HG02763 (cell line): ENCODE measurements at regions not wholly inside any gene's neighbourhood (a gene's known extent, or its start where the extent isn't known, plus 50 kb on each side); places are given as distances from the start of the nearest gene placed in this dataset.
"Not testable (repeated sequence)": the region's sequence is repeated elsewhere in the genome, so short reads cannot be mapped to it uniquely, and the experiment has no call there.

ENCODE experiments used
- ATAC-seq: cut with Tn5 transposase; IDR thresholded peaks from one replicate; pipeline ENCODE4 v1.9.1; 2021; ENCODE audit warnings: mild to moderate bottlenecking, moderate library complexity; ENCODE audit not compliant: unreplicated experiment

GRCh38 chr3:135629701-135630408 is 335.7 kb upstream of the PPP2R3A start:
- ATAC-seq, result no peak

- no peak for ATAC-seq
Observed at GRCh38 chr3:135632556-135633065, 332.9 kb upstream of the PPP2R3A start.

DNA sequence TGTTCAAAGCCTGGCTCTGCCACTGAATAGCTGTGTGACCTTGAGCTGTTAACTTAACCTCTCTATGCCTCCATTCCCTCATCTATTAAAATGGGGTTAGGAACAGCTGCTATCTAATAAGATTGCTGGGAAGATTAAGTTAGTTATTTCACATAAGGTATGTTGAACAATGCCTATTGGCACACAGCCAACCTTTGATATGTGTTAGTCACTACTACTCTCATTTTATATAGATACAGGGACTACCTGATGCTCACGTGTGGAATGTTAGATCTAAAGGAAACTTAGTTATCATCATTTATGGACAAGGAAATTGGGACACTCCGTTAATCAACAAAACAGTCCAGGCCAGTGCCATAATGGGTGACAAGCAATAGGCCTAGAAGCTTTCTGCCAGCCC is 332.4 kb upstream of the PPP2R3A start:
- no peak for ATAC-seq

DNA sequence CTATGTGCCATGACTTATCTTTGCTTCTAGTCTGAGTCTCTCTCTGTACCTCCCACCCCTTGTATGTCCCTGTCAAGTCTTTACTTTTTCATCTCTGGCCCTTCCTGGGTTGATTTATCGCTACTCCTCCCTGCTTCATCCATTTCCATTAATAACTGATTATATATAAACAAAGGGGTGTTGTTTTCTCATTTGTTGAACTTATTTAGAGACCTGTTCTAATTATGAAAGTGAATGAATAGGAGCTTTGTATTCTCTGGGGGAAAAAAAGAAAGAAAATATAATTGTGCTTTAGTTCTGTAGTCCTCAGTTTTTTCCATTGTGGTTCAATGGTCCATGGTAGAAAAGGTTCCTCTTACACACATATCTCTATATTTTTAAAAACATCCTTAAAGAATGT is 328.9 kb upstream of the PPP2R3A start:
- no peak for ATAC-seq

DNA sequence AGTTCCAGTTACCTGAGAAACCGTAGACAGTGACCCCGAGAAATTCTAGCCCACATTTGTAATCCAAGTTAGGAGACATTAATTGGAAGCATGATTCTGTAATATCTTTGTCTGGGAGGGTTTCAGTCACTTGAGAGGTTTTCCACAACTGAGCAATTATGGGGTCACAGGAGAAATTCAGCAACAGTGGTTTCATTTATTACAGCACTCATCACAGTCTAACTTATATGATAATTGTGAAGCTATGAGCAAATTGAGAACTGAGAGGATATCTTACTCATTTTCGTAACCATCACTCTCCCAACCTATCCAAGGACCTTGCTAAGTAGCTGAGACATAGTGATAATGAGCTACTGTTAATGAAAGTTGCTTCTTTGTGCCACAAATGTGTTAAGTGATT is 328.5 kb upstream of the PPP2R3A start:
- no peak for ATAC-seq

- ATAC-seq, result no peak
Observed at GRCh38 chr3:135641761-135642160, 323.8 kb upstream of the PPP2R3A start.

- no peak for ATAC-seq
Observed at GRCh38 chr3:135645541-135645940, 320.0 kb upstream of the PPP2R3A start.

DNA sequence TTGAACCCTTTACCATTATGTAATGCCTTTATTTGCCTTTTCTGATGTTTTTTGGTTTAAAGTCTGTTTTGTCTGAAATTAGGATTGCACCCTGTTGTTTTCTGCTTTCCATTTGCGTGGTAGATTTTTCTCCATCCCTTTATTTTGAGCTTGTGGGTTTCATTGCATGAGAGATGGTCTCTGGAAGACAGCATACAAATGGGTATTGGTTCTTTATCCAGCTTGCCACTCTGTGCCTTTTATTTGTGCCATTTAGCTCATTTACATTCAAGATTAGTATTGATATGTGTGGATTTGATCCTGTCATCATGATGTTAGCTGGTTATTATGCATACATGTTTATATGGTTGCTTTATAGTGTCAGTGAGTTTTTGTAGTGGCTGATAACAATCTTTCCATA is 318.7 kb upstream of the PPP2R3A start:
- no peak for ATAC-seq

GRCh38 chr3:135649361-135649760 is 316.2 kb upstream of the PPP2R3A start:
- ATAC-seq, result no peak

DNA sequence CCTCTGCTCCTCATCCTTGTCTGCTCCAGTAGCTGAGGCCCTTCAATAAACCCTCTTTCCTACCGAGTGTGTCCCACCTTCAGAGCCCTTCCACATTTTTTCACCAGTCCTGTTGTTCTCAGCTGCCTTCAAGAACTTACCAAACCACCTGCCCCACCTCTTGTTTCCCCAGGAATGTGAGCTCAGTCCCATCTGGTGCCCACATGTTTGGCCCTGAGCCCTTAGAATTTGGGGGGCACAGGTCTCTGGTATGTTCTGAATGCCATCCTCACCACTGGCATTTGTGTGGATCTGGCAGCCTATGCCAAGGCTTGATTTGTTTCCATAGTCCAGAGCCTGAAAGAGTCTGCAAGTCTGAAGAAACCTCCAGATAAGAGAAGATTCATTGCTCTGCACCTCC is 315.2 kb upstream of the PPP2R3A start:
- ATAC-seq, result no peak

- no peak for ATAC-seq
Observed at GRCh38 chr3:135652388-135652787, 313.1 kb upstream of the PPP2R3A start.

DNA sequence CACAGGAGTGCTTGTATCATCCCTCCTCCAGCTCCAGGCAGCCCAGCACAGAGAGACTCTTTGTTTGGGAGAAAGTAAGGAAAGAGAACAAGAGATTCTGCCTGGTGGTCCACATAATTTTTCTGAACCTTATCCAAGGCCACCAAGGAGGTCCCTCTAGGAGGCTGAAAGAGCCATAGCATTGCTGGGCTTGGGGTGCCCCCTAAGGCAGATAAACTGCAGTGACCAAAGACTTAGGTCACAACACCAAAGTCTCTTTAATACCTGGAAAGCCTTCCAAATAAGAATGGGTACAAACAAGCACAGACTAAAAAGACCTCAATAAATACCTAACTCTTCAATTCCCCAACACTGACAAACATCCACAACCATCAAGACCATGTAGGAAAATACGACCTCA is 310.2 kb upstream of the PPP2R3A start:
- no peak for ATAC-seq

DNA sequence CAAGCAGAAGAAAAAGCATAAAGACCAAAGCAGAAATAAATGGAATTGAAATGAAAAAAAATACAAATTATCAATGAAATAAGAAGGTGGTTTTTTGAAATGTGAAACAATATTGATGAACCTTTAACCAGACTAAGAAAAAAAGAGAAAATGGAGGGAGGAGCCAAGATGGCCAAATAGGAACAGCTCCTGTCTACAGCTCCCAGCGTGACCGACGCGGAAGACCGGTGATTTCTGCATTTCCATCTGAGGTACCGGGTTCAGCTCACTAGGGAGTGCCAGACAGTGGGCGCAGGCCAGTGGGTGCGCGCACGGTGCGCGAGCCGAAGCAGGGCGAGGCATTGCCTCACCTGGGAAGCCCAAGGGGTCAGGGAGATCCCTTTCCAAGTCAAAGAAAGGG is 307.1 kb upstream of the PPP2R3A start:
- ATAC-seq, result not testable (repeated sequence)

GRCh38 chr3:135667061-135667460 is 298.5 kb upstream of the PPP2R3A start:
- no peak for ATAC-seq

DNA sequence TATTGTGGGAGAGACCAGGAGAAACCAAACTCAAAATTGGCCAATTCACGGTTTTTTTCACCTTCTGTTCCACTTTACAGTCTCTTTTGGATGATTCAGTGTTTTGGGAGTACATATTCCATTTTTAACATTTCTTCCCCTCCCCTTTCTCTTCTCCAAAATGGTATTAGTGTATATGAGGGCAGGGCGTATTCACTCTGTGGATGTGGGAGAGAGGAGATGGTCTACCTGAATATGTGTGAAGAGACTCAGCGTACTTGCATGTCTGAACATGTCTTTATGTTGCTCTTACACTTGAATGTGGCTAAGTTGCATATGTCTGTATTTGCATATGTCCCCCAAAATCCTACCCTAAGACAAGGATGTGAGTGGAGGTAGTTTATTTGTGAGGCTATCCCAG is 291.0 kb upstream of the PPP2R3A start:
- no peak for ATAC-seq

GRCh38 chr3:135678386-135678785 is 287.1 kb upstream of the PPP2R3A start:
- no peak for ATAC-seq

- no peak for ATAC-seq
Observed at GRCh38 chr3:135688003-135688402, 277.5 kb upstream of the PPP2R3A start.

DNA sequence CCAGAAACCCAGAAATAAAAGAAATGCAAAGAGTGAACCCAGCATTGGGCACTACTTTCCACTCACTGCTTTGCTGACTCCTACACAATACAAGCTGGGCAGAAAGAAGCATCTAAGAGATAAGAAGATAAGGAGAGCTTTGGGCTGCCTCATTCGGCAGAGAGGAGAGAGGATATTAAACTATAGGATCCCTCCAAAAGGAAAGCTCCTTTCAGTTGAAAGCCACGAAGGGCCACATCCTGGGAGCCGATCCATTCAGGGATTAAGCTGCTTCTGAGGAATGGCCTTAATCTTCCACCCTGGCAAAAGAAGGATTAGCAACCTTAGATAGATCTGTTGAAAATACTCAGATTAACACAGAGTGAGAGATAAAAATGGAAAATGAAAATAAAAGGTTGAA is 274.9 kb upstream of the PPP2R3A start:
- no peak for ATAC-seq

DNA sequence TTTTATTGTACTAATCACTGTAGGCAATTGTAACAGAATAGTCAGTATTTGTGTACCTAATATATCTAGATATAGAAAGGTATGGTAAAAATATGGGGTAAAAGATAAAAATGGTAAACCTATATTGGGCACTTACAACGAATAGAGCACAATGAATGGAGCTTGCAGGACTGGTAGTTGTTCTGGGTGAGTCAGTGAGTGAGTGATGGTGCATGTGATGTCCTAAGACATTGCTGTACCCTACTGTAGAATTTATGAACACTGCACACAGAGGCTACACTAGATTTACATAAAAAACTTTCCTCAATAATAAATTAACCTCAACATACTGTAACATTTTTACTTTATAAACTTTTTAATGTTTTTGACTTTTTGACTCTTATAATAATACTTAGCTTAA is 274.3 kb upstream of the PPP2R3A start:
- no peak for ATAC-seq

DNA sequence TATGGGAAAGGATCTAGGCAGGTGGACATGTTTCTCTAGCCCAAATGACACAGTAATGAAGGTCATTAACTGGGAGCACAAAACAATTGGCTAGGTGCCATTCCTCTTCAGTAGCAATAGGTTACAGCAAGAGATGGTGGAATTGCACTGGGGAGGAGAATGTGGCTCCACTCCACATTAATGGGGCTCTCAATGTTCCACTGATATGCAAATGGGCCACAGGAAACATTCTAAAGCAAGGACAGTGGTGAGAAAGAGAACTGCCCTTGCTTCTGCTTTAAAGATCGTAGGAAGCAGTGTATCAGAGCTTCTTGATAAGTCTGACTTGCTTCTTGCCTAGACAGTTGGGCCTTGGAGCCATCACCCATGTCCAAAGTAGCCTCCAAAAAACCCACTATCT is 271.4 kb upstream of the PPP2R3A start:
- no peak for ATAC-seq

DNA sequence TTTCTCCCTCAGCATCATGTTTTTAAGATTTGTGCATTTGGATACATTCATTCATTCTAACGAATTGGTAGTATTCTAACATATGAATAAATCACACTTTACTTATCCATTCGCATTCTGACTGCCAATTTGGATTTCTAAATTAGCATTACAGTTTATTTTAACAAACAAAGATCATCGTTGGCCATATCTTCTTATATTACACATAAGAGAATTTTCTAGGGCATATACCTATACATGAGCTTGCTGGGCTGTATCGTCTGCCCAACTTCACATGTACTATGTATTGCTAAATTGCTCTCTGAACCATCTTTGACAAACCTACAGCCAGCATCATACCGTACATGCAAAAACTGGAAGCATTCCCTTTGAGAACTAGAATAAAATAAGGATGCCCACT is 265.8 kb upstream of the PPP2R3A start:
- ATAC-seq, result no peak

DNA sequence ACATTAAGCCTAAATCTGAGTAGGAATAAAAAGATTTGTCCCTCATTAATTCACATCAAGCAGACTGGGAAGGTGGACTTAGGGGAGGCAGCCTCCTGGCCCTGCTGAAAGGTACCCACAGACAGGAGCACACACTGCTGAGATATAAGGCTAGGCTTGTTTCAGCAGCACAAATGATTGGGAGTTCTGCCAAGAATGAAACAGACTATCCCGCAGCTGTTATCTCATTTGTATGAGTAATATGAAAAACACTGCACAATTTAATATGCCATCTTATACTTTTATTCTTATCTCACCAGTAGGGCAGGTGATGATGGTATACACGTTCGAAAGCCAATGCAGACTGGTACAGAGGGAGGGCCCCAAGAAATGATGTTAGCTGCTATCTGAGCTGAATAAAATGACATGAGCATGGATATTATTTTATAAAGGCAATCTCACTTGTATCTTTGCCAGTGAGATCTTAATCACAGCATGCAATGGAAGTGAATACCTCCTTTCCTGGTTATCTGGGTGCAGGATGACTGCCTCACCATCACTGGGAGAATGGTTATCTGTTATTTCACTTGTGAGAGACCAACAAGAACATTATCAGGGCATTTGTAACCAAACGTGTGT is 258.7 kb upstream of the PPP2R3A start:
- ATAC-seq, result no peak

DNA sequence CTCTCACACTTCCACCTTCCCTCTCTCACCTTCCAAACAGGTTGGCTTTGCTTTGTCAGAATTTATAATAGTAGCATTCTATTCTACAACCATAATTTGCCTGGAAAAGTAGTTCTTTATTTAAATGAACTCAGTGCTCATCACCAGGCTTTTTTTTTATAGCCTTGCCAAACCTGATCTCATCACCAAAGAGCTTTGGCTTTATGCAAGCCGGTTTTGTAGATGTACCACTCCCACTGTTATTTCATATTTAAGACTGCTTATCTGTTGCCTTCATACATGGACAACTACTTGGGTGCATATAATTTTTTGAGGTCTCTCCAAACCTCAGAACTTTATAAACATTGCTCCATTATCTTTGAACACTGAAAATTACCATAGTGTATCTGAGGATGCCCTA is 246.1 kb upstream of the PPP2R3A start:
- ATAC-seq, result no peak
